Stimulated activated memory B cell treated with anti-CD40 and anti-IgM and Interleukin-4, amounts not matched to agents 10 μg/mL and 1 μg/mL and 100 μg/mL, for 72 hours (primary cell): ENCODE measurements at regions not wholly inside any gene's neighbourhood (a gene's known extent, or its start where the extent isn't known, plus 50 kb on each side); places are given as distances from the start of the nearest gene placed in this dataset.
"Not testable (repeated sequence)": the region's sequence is repeated elsewhere in the genome, so short reads cannot be mapped to it uniquely, and the experiment has no call there.

Source experiments
- ATAC-seq: fragments of 150-1000 bp; cut with Tn5 transposase; 2 replicates; pipeline ENCODE4 v1.10.0; 2021
- H3K27ac Mint-ChIP-seq: one replicate; pipeline ENCODE4 v1.8.0; 2022; ENCODE audit warnings: mild to moderate bottlenecking, mixed read lengths
- H3K27me3 Mint-ChIP-seq: one replicate; pipeline ENCODE4 v1.8.0; 2022; ENCODE audit warnings: mixed read lengths
- H3K36me3 Mint-ChIP-seq: one replicate; pipeline ENCODE4 v1.8.0; 2022; ENCODE audit warnings: mixed read lengths
- H3K4me1 Mint-ChIP-seq: one replicate; pipeline ENCODE4 v1.8.0; 2022; ENCODE audit warnings: mixed read lengths
- H3K4me3 Mint-ChIP-seq: one replicate; pipeline ENCODE4 v1.8.0; 2022; ENCODE audit warnings: mild to moderate bottlenecking, moderate library complexity, mixed read lengths
- H3K9me3 Mint-ChIP-seq: one replicate; pipeline ENCODE4 v1.8.0; 2022; ENCODE audit warnings: mixed read lengths

GRCh38 chr7:81459485-81459884 is 310.4 kb downstream of the HGF start:
- no peaks in the 10 kb centered on the region for H3K27me3 Mint-ChIP-seq
- peaks cover 7% of the 10 kb centered on the region for H3K9me3 Mint-ChIP-seq
- H3K36me3 Mint-ChIP-seq: no peaks in the 10 kb centered on the region
- no peak for ATAC-seq
- no peak overlapping the region for H3K4me3 Mint-ChIP-seq
- no peak overlapping the region for H3K27ac Mint-ChIP-seq
- H3K4me1 Mint-ChIP-seq: no peaks in the 10 kb centered on the region

DNA sequence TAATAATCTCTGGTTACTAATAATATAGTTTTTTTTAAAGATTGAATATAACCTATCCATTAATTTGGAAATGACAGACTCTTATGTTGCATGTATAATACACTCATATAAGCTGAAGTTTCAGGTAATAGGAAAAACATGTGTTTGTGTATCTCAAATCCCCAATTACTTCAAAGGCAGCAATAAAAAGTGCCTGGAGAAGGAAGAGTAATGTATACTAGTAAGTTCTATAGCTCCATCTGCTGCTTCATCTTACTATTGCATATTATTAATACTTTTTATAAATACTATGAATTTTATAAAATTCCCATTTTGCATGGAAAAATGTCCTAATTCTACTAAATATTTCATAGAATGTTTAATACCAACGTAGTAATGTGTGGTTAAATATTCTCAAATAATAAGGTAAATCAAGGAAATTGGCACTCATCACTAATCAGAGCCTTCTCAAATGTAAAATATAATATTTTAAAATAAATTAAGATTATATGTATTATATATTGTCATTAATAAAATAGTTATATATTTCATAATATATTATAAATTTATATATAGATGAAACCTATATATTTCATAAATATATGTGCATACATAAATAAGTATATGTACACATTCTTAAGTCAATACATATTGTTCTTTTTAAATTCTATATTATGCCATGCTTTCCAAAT is 311.9 kb downstream of the HGF start:
- no peaks in the 10 kb centered on the region for H3K27me3 Mint-ChIP-seq
- H3K27ac Mint-ChIP-seq: no peak overlapping the region
- H3K4me3 Mint-ChIP-seq: no peak overlapping the region
- no peaks in the 10 kb centered on the region for H3K36me3 Mint-ChIP-seq
- H3K4me1 Mint-ChIP-seq: no peaks in the 10 kb centered on the region
- peaks cover 8% of the 10 kb centered on the region for H3K9me3 Mint-ChIP-seq
- ATAC-seq: no peak

GRCh38 chr7:81453770-81454169 is 316.1 kb downstream of the HGF start:
- H3K36me3 Mint-ChIP-seq, H3K4me3 Mint-ChIP-seq, H3K27ac Mint-ChIP-seq, H3K9me3 Mint-ChIP-seq, H3K4me1 Mint-ChIP-seq, ATAC-seq, H3K27me3 Mint-ChIP-seq: not testable (repeated sequence)

DNA sequence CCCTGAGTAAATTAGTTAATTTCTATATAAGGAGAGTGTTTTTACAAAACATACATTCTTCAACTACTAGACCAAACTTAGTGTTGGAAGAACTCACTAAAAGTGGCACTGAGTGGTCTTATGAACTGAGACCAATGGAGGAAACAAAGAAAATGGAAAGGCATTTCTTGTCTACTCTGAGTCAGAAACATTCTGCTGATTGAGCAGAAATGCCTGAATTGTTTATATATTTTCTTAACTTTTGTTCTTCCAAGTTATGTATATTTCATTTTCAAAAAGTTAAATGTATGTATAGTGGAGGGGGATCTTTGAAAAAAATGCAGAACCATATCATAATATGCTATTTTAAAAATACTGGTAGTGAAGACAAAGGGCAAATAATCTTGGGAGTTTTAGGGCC is 320.7 kb downstream of the HGF start:
- Mint-ChIP-seq H3K27ac (no peak overlapping the region), H3K36me3 (no peaks in the 10 kb centered on the region), H3K4me3 (no peak overlapping the region), H3K4me1 (no peaks in the 10 kb centered on the region), H3K27me3 (no peaks in the 10 kb centered on the region), H3K9me3 (no peaks in the 10 kb centered on the region)
- ATAC-seq: no peak

DNA sequence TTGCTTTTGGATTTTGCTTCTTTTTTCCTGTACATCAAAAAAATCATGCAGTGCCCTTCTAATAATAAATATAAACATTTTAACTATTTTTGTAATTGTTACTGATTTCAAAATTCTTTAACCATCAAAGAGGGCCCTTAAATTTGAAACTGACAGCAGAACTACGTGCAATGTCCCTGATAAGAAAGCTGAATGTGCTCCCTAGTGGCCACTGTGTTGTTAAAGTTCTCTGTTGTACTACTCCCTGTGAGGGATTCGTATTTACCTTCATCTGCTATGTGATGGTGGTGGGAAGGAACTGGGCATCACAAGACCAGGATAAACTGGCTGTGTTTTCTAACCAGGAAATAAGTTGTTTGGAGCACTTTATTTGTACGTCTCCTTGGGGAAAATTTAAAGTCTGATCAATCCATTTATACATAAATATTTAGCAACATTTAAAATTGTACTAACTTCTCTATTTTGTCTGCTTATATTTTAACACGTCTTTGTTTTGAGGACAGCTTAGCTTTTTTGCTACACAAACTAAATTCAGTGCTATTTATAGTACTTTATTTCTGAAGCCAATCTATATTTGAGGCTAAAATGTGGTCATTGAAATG is 322.4 kb downstream of the HGF start:
- Mint-ChIP-seq H3K27ac (no peak overlapping the region), H3K27me3 (no peaks in the 10 kb centered on the region), H3K36me3 (no peaks in the 10 kb centered on the region), H3K9me3 (no peaks in the 10 kb centered on the region), H3K4me3 (no peak overlapping the region), H3K4me1 (no peaks in the 10 kb centered on the region)
- no peak for ATAC-seq

DNA sequence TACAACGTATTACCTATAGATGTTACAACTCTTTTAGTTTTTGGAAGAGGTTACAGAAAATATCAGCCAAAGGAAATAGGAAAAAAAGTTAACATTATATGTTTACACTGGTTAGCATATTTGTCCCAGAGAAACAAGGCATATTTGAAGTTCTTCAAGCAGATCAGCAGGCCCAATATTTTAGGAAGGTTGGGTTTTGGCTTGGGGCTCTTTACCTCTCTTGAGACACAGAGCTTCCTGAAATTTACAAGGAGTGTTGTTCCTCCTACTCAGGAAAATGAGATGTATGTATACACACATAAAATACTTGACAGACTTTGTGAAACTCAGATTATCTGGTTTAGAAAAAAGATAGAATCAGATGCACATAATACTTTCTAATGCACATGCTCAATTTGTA is 323.6 kb downstream of the HGF start:
- H3K27ac Mint-ChIP-seq: no peak overlapping the region
- no peak overlapping the region for H3K4me3 Mint-ChIP-seq
- H3K9me3 Mint-ChIP-seq: no peaks in the 10 kb centered on the region
- H3K4me1 Mint-ChIP-seq: no peaks in the 10 kb centered on the region
- no peak for ATAC-seq
- no peaks in the 10 kb centered on the region for H3K27me3 Mint-ChIP-seq
- H3K36me3 Mint-ChIP-seq: no peaks in the 10 kb centered on the region

DNA sequence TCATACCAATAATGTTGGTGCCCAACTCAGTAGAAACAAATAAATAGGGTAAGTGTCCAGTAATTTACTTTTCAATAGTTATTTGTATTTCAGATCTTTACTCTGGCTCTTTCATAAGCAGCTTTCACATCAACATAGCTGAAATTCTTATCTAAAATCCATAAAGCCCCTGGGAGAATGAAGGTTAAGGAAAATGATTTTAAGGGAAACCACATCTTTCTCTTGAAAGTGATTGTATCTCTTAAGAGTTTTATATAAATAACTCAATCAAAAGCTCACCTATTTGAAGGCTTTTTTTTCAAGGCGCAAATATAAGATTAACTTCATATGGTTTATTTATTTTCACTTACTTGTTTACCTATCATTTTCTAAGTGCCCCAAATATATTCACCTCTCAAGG is 324.4 kb downstream of the HGF start:
- Mint-ChIP-seq H3K27me3 (no peaks in the 10 kb centered on the region), H3K9me3 (no peaks in the 10 kb centered on the region), H3K36me3 (no peaks in the 10 kb centered on the region), H3K4me1 (no peaks in the 10 kb centered on the region), H3K27ac (no peak overlapping the region), H3K4me3 (no peak overlapping the region)
- ATAC-seq: no peak

DNA sequence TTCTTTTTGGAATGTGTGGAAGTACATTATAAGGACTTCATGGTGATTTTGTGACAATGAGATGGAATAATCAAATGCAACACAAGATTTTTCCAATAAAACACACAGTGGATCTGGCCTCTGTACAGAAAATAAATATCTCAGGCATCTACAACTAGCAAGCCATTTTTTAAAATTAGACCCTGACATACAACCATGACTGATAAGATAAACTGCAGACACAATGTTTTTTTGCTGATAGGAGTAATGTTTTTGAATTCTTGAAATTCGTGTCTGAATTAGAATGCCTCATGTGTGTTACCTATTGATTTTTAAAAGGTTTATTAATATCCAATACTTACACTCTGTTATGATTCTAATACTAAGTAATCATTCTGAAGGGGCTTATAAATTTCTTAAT is 328.1 kb downstream of the HGF start:
- H3K4me1 Mint-ChIP-seq: no peaks in the 10 kb centered on the region
- H3K27ac Mint-ChIP-seq: no peak overlapping the region
- H3K4me3 Mint-ChIP-seq: no peak overlapping the region
- peaks cover 5% of the 10 kb centered on the region for H3K9me3 Mint-ChIP-seq
- H3K36me3 Mint-ChIP-seq: no peaks in the 10 kb centered on the region
- no peaks in the 10 kb centered on the region for H3K27me3 Mint-ChIP-seq
- no peak for ATAC-seq

GRCh38 chr7:81439591-81439990 is 330.3 kb downstream of the HGF start:
- H3K4me3 Mint-ChIP-seq: no peak overlapping the region
- H3K27ac Mint-ChIP-seq: no peak overlapping the region
- ATAC-seq: no peak

DNA sequence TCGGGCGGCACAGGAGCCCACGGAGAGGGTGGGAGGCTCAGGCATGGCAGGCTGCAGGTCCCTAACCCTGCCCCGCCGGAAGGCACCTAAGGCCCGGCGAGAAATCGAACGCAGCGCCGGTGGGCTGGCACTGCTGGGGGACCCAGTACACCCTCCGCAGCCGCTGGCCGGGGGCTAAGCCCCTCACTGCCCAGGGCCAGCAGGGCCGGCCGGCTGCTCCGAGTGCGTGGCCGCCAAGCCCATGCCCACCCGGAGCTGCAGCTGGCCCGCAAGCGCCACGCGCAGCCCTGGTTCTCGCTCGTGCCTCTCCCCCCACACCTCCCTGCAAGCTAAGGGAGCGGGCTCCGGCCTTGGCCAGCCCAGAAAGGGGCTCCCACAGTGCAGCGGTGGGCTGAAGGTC is 332.7 kb downstream of the HGF start:
- not testable (repeated sequence) for H3K36me3 Mint-ChIP-seq, ATAC-seq, H3K27me3 Mint-ChIP-seq, H3K9me3 Mint-ChIP-seq, H3K4me3 Mint-ChIP-seq, H3K4me1 Mint-ChIP-seq, H3K27ac Mint-ChIP-seq

More at GRCh38 chr7:81439591-81439990, 330.3 kb downstream of the HGF start:
- Mint-ChIP-seq H3K4me1 (no peaks in the 10 kb centered on the region), H3K36me3 (no peaks in the 10 kb centered on the region), H3K9me3 (peaks cover 5% of the 10 kb centered on the region), H3K27me3 (no peaks in the 10 kb centered on the region)

- Mint-ChIP-seq H3K4me1 (no peaks in the 10 kb centered on the region), H3K27ac (no peak overlapping the region), H3K4me3 (no peak overlapping the region), H3K27me3 (no peaks in the 10 kb centered on the region), H3K9me3 (peaks cover 8% of the 10 kb centered on the region), H3K36me3 (no peaks in the 10 kb centered on the region)
- no peak for ATAC-seq
These were observed 336.0 kb downstream of the HGF start for GRCh38 chr7:81433692-81434331.

DNA sequence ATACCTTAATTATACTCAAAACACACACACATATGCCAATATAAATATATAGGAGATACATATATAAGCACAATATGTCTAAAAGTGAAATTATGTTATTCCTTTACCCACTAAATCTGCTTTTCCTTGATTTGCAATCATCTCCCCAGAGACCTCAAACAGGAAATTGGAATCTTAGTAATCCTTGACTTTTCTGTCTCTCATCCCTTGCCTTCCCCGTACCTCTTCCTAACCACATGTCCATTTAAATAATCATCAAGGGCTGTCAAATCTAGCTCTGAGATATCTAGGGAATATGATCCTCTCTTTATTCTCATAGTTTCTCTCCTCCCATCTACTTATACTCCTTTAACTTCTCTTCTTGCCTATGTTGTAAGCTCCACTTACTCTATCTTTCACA is 336.6 kb downstream of the HGF start:
- H3K4me1 Mint-ChIP-seq: no peaks in the 10 kb centered on the region
- no peak overlapping the region for H3K27ac Mint-ChIP-seq
- H3K9me3 Mint-ChIP-seq: peaks cover 8% of the 10 kb centered on the region
- no peak overlapping the region for H3K4me3 Mint-ChIP-seq
- H3K36me3 Mint-ChIP-seq: no peaks in the 10 kb centered on the region
- ATAC-seq: no peak
- H3K27me3 Mint-ChIP-seq: no peaks in the 10 kb centered on the region

DNA sequence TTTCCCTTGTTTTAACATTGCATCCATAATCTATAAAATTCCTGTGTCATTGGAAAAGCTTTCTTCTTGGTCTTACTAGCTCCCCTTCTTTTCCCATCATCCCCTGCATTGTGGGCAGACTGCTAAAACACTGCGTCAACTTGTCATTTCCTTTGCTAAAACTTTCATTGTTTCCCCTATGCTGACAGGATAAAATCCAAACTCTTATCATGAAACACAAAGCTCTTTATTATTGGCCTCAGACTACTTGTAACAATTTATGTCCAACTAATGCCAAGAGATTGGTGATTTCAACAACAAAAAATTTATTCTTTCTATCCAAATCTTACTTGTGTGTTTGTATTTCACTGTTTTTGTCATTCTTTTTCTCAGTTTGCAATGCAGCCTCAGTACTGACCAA is 339.1 kb downstream of the HGF start:
- Mint-ChIP-seq H3K9me3 (peaks cover 3% of the 10 kb centered on the region), H3K4me1 (no peaks in the 10 kb centered on the region), H3K27me3 (no peaks in the 10 kb centered on the region), H3K36me3 (no peaks in the 10 kb centered on the region), H3K4me3 (no peak overlapping the region), H3K27ac (no peak overlapping the region)
- ATAC-seq: no peak

DNA sequence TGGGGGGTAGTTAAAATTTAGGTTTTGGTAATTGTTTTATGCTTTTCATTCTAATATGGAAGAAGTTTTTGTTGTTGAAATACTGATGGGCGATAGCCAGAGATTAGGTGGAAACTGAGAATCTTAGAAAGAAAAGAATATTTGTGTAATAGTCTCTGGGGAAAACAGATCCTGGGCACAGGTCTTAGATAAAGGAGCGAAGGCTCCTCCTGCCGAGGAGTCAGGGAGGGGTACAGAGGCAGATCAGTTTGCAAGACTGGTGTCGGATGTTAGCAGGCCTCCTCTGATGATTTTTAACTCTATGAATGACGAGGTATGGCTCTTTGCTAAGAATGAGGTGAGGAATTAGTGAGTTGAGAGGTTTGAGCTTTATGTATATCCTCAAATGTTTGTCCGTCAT is 339.7 kb downstream of the HGF start:
- no peaks in the 10 kb centered on the region for H3K4me1 Mint-ChIP-seq
- no peak overlapping the region for H3K4me3 Mint-ChIP-seq
- ATAC-seq: no peak
- peaks cover 5% of the 10 kb centered on the region for H3K9me3 Mint-ChIP-seq
- no peaks in the 10 kb centered on the region for H3K36me3 Mint-ChIP-seq
- H3K27me3 Mint-ChIP-seq: no peaks in the 10 kb centered on the region
- H3K27ac Mint-ChIP-seq: no peak overlapping the region

DNA sequence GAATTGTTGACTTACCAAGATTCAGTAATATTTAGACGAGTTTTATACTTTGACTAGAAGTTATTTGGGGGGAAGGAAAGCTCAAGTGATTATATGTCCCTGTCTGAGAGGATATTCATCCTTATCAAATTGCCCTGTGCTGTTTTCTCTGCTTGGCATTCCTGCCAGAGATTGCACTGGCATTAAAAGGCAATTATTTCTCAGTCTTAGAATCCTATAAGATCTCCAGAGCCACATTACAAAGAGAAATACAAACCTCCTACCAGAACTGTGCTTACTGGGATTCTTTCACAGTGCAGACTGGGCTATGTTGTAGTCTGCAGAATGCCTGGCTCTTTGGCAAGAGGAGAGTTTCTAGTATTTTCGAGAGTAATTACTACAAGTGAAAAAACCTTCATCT is 342.4 kb downstream of the HGF start:
- Mint-ChIP-seq H3K4me3 (no peak overlapping the region), H3K27ac (no peak overlapping the region), H3K36me3 (no peaks in the 10 kb centered on the region), H3K9me3 (peaks cover 2% of the 10 kb centered on the region), H3K4me1 (no peaks in the 10 kb centered on the region), H3K27me3 (no peaks in the 10 kb centered on the region)
- ATAC-seq: no peak

GRCh38 chr7:81420526-81421226 is 349.2 kb downstream of the HGF start:
- Mint-ChIP-seq H3K9me3 (peaks cover 2% of the 10 kb centered on the region), H3K4me1 (no peaks in the 10 kb centered on the region), H3K27me3 (no peaks in the 10 kb centered on the region), H3K36me3 (no peaks in the 10 kb centered on the region), H3K4me3 (no peak overlapping the region), H3K27ac (no peak overlapping the region)
- no peak for ATAC-seq
